ENCODE measurements at regions not wholly inside any gene's neighbourhood (a gene's known extent, or its start where the extent isn't known, plus 50 kb on each side); places are given as distances from the start of the nearest gene placed in this dataset.

GRCh38 chr1:37255868-37256267 lies 218.5 kb upstream of the ZC3H12A start:
- Mint-ChIP-seq H3K27ac (no peak overlapping the region), H3K9me3 (no peaks in the 10 kb centered on the region), H3K4me1 (ENCODE audit: low read depth) (no peaks in the 10 kb centered on the region), H3K4me3 (no peak overlapping the region), H3K36me3 (ENCODE audit: low read depth) (no peaks in the 10 kb centered on the region), H3K27me3 (peaks cover 22% of the 10 kb centered on the region)
- DNase-seq = no peak
- TF ChIP-seq CTCF (IDR thresholded peaks at IDR 0.05) = no peak
- POLR2A ChIA-PET = no interaction called here
- no peak for ATAC-seq
- intact Hi-C loops (cut with micrococcal nuclease) = no loop called here
- CTCF ChIA-PET = no interaction called here

DNA sequence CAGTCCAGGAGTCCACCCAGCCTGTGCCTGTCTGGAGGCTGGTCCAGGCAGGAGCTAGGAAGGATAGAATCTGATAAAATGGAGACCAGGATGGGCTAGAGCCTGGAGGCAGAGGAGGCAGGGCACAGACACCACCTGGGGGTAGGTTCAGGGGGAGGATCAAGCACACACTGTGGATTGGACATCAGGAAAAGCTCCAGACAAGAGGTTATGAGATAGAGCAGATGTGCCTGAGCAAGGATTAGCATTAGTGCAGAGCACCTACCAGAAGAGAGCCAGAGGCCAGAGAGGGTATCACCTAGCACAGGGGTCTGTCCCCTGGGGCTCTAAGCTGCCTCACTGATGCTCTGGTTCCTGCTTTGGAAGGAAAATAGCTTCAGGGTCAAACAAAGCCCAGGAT lies 216.7 kb upstream of the ZC3H12A start:
- Mint-ChIP-seq H3K4me3 (no peak overlapping the region), H3K36me3 (ENCODE audit: low read depth) (no peaks in the 10 kb centered on the region), H3K9me3 (no peaks in the 10 kb centered on the region), H3K4me1 (ENCODE audit: low read depth) (no peaks in the 10 kb centered on the region), H3K27me3 (peaks cover 23% of the 10 kb centered on the region), H3K27ac (no peak overlapping the region)
- ATAC-seq (no peak), DNase-seq (no peak)
- intact Hi-C loops (cut with micrococcal nuclease) = no loop called here
- TF ChIP-seq CTCF (IDR thresholded peaks at IDR 0.05) = no peak
- ChIA-PET CTCF (no interaction called here), POLR2A (no interaction called here)

DNA sequence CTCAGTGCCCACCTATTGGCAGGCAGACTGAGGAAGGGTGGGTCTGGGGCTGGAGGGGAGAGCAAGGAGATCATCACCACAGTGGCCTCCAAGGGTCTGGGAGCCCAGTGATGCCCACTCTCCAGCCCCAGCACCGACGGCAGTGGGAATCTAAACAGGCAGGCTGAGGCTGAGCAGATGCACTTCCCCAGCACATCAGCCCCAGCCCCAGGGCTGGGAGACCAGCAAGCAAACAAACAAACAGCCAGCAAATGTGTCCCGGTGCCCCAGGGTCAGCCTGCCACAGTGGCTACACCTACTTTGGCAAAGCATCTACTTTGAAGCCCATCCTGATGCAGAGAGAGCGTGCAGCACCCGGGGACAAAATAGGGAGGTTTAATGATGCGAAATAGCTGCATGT lies 216.3 kb upstream of the ZC3H12A start:
- no peaks in the 10 kb centered on the region for H3K4me1 Mint-ChIP-seq (ENCODE audit: low read depth)
- peaks cover 23% of the 10 kb centered on the region for H3K27me3 Mint-ChIP-seq
- ATAC-seq (no peak), DNase-seq (no peak)
- intact Hi-C loops (cut with micrococcal nuclease) = no loop called here
- no peak for TF ChIP-seq CTCF (IDR thresholded peaks at IDR 0.05)
- no peak overlapping the region for H3K4me3 Mint-ChIP-seq
- no peaks in the 10 kb centered on the region for H3K9me3 Mint-ChIP-seq
- POLR2A ChIA-PET = no interaction called here
- CTCF ChIA-PET = interaction anchor here (0.9 kb wide), 1 partner anchor 64 kb away, joined by 3 read pairs; no protein-coding TSS in a partner anchor
- H3K27ac Mint-ChIP-seq = no peak overlapping the region
- no peaks in the 10 kb centered on the region for H3K36me3 Mint-ChIP-seq (ENCODE audit: low read depth)

GRCh38 chr1:37259019-37259418 lies 215.4 kb upstream of the ZC3H12A start:
- Mint-ChIP-seq H3K27me3 (peaks cover 21% of the 10 kb centered on the region), H3K27ac (no peak overlapping the region), H3K36me3 (ENCODE audit: low read depth) (no peaks in the 10 kb centered on the region), H3K4me1 (ENCODE audit: low read depth) (no peaks in the 10 kb centered on the region), H3K4me3 (no peak overlapping the region), H3K9me3 (no peaks in the 10 kb centered on the region)
- intact Hi-C loops (cut with micrococcal nuclease) = no loop called here
- ATAC-seq = no peak
- no peak for TF ChIP-seq CTCF (IDR thresholded peaks at IDR 0.05)
- ChIA-PET CTCF (interaction anchor here (0.9 kb wide), 1 partner anchor 63 kb away, joined by 3 read pairs; no protein-coding TSS in a partner anchor), POLR2A (no interaction called here)
- DNase-seq = no peak

DNA sequence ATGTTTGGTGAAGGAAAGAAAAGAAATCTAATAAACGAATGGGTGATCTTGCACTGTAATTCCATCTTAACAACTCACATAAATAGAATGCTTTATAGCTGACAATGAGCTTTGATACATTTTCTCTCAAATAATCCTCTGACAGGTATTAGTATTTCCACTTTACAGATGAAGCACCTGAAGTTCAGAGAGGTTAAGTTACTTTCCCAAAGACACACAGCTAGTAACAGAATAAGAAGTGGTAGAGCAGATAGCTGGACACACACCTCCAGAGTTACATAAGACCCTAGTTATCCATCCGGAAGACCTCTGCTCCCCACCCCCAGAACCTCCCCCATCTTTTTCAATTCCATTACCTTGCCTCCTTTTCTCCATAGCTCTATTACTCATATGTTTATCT lies 213.3 kb upstream of the ZC3H12A start:
- intact Hi-C loops (cut with micrococcal nuclease) = no loop called here
- CTCF ChIA-PET = no interaction called here
- peaks cover 16% of the 10 kb centered on the region for H3K27me3 Mint-ChIP-seq
- TF ChIP-seq CTCF (IDR thresholded peaks at IDR 0.05) = no peak
- DNase-seq (no peak), ATAC-seq (no peak)
- no peak overlapping the region for H3K4me3 Mint-ChIP-seq
- no peak overlapping the region for H3K27ac Mint-ChIP-seq
- no peaks in the 10 kb centered on the region for H3K4me1 Mint-ChIP-seq (ENCODE audit: low read depth)
- POLR2A ChIA-PET = no interaction called here
- no peaks in the 10 kb centered on the region for H3K9me3 Mint-ChIP-seq
- no peaks in the 10 kb centered on the region for H3K36me3 Mint-ChIP-seq (ENCODE audit: low read depth)
